IMR-90 (cell line): ENCODE measurements at regions not wholly inside any gene's neighbourhood (a gene's known extent, or its start where the extent isn't known, plus 50 kb on each side); places are given as distances from the start of the nearest gene placed in this dataset.

Source experiments
- ATAC-seq: fragments of 200-7000 bp; cut with Tn5 transposase; 2 replicates; pipeline ENCODE4 v1.9.1; 2020; ENCODE audit warnings: low read depth, mild to moderate bottlenecking, moderate library complexity
- BruUV-seq: library from RNA; stranded (reverse); fragments of 400-500 nt; replicated peaks from 2 replicates; lab custom pipeline; 2021; lab: Mats Ljungman, UMichigan
- CTCF ChIA-PET: fragments of 300-600 bp; formaldehyde crosslinking; extraction: SDS; loops from one replicate; lab custom pipeline; 2021; ENCODE audit warnings: antibody characterized with exemption; lab: Yijun Ruan, JAX
- POLR2A ChIA-PET: fragments of 300-600 bp; sonication (Branson Sonifier 250); formaldehyde crosslinking; loops from one replicate; lab custom pipeline; 2022; ENCODE audit warnings: antibody characterized with exemption; ENCODE audit not compliant: unreplicated experiment; lab: Charles Lee
- DNase-seq: peaks from one replicate; pipeline ENCODE4 v3.0.0; 2013
- H2AFZ ChIP-seq: replicated peaks from 2 replicates; pipeline ENCODE3; 2013; ENCODE audit warnings: low read length, mild to moderate bottlenecking; ENCODE audit not compliant: poor library complexity
- H2AK5ac ChIP-seq: 2 replicates; pipeline ENCODE4 v1.6.1; 2013; ENCODE audit warnings: low read depth, low read length, inconsistent platforms
- H2AK9ac ChIP-seq: replicated peaks from 2 replicates; pipeline ENCODE3; 2013; ENCODE audit warnings: mild to moderate bottlenecking, low read depth, low read length, moderate library complexity; ENCODE audit not compliant: poor library complexity
- H2BK120ac ChIP-seq: 2 replicates; pipeline ENCODE4 v1.6.1; 2013; ENCODE audit warnings: low read depth, low read length, inconsistent platforms
- H2BK15ac ChIP-seq: 3 replicates; pipeline ENCODE4 v1.6.1; 2013; ENCODE audit warnings: low read depth, low read length, inconsistent platforms
- H2BK20ac ChIP-seq: 2 replicates; pipeline ENCODE4 v1.6.1; 2013; ENCODE audit warnings: low read depth, mild to moderate bottlenecking, inconsistent platforms, low read length, moderate library complexity
- H2BK5ac ChIP-seq: 2 replicates; pipeline ENCODE4 v1.6.1; 2013; ENCODE audit warnings: mild to moderate bottlenecking, low read depth, low read length, inconsistent platforms; ENCODE audit not compliant: poor library complexity, severe bottlenecking
- H3K14ac ChIP-seq: replicated peaks from 2 replicates; pipeline ENCODE4 v1.6.1; 2013; ENCODE audit warnings: low read depth, low read length, inconsistent platforms
- H3K18ac ChIP-seq: 2 replicates; pipeline ENCODE4 v1.6.1; 2013; ENCODE audit warnings: low read depth, low read length, control low read depth
- H3K23ac ChIP-seq: 2 replicates; pipeline ENCODE4 v1.6.1; 2013; ENCODE audit warnings: low read depth, low read length, inconsistent platforms
- H3K27ac ChIP-seq: 2 replicates; pipeline ENCODE4 v1.5.1; 2013; ENCODE audit warnings: mild to moderate bottlenecking, control low read depth, low read length; ENCODE audit not compliant: insufficient read depth
- H3K27me3 ChIP-seq: 2 replicates; pipeline ENCODE4 v1.6.1; 2013; ENCODE audit warnings: low read length; ENCODE audit not compliant: control insufficient read depth, insufficient read depth
- H3K36me3 ChIP-seq: 2 replicates; pipeline ENCODE4 v1.6.1; 2013; ENCODE audit warnings: low read length, mixed read lengths; ENCODE audit not compliant: control insufficient read depth, insufficient read depth
- H3K4ac ChIP-seq: 2 replicates; pipeline ENCODE4 v1.6.1; 2013; ENCODE audit warnings: low read depth, low read length, inconsistent platforms
- H3K4me1 ChIP-seq: 2 replicates; pipeline ENCODE4 v1.6.1; 2013; ENCODE audit warnings: low read length, mixed read lengths; ENCODE audit not compliant: control insufficient read depth, insufficient read depth
- H3K4me2 ChIP-seq: 2 replicates; pipeline ENCODE4 v1.6.1; 2013; ENCODE audit warnings: low read depth, mild to moderate bottlenecking, control low read depth, low read length, moderate library complexity
- H3K4me3 ChIP-seq: 2 replicates; pipeline ENCODE4 v1.5.1; 2013; ENCODE audit warnings: low read depth, mild to moderate bottlenecking, control low read depth, low read length, moderate library complexity; ENCODE audit not compliant: insufficient read depth
- H3K56ac ChIP-seq: 2 replicates; pipeline ENCODE4 v1.6.1; 2013; ENCODE audit warnings: low read length, inconsistent platforms; ENCODE audit not compliant: insufficient read depth; ENCODE audit errors: extremely low read depth
- H3K79me1 ChIP-seq, 2 experiments: 2 replicates each; pipeline ENCODE4 v1.6.1; 2013; ENCODE audit warnings: low read length in 2 of 2, inconsistent platforms in 1 of 2, low read depth in 1 of 2
- H3K9ac ChIP-seq: 2 replicates; pipeline ENCODE4 v1.6.1; 2013; ENCODE audit warnings: low read depth, low read length, control low read depth
- H3K9me1 ChIP-seq: 2 replicates; pipeline ENCODE4 v1.6.1; 2013; ENCODE audit warnings: low read length, inconsistent platforms; ENCODE audit not compliant: insufficient read depth
- H3K9me3 ChIP-seq: 2 replicates; pipeline ENCODE4 v1.6.1; 2013; ENCODE audit warnings: low read length; ENCODE audit not compliant: control insufficient read depth, insufficient read depth
- H4K20me1 ChIP-seq: 2 replicates; pipeline ENCODE4 v1.6.1; 2013; ENCODE audit warnings: low read length, inconsistent platforms; ENCODE audit not compliant: insufficient read depth
- H4K5ac ChIP-seq: 2 replicates; pipeline ENCODE4 v1.6.1; 2013; ENCODE audit warnings: mild to moderate bottlenecking, low read depth, low read length, control low read depth
- H4K8ac ChIP-seq, 2 experiments: 2 replicates each; pipeline ENCODE4 v1.6.1; 2013; ENCODE audit warnings: low read depth in 2 of 2, low read length in 2 of 2, control low read depth in 1 of 2, inconsistent platforms in 1 of 2
- H4K91ac ChIP-seq: 2 replicates; pipeline ENCODE4 v1.6.1; 2013; ENCODE audit warnings: low read depth, low read length, inconsistent platforms; ENCODE audit not compliant: insufficient read depth
- BHLHE40 ChIP-seq: fragments of 150-350 bp; IDR thresholded peaks from 2 replicates; pipeline ENCODE4 v1.6.1; 2016; ENCODE audit warnings: mild to moderate bottlenecking, low read depth, low read length
- CEBPB ChIP-seq: IDR thresholded peaks from 2 replicates; pipeline ENCODE4 v1.6.1; 2012; ENCODE audit warnings: low read depth, low read length, improper control_type of control experiment
- CHD1 ChIP-seq: IDR thresholded peaks from 2 replicates; pipeline ENCODE4 v1.6.1; 2012; ENCODE audit warnings: low read depth, low read length, improper control_type of control experiment
- CTCF ChIP-seq: conservative IDR thresholded peaks from 2 replicates; pipeline ENCODE4 v1.5.1; 2012; ENCODE audit warnings: mild to moderate bottlenecking, low read depth, low read length, improper control_type of control experiment
- ELK1 ChIP-seq: fragments of 150-350 bp; IDR thresholded peaks from 2 replicates; pipeline ENCODE4 v1.6.1; 2016; ENCODE audit warnings: low read depth, mild to moderate bottlenecking, low read length, moderate library complexity, borderline replicate concordance
- FOS ChIP-seq: fragments of 150-350 bp; IDR thresholded peaks from 2 replicates; pipeline ENCODE4 v1.6.1; 2016; ENCODE audit warnings: low read depth, low read length
- MAFK ChIP-seq: IDR thresholded peaks from 2 replicates; pipeline ENCODE4 v1.6.1; 2012; ENCODE audit warnings: low read depth, low read length, improper control_type of control experiment
- MAZ ChIP-seq: IDR thresholded peaks from 2 replicates; pipeline ENCODE4 v1.6.1; 2012; ENCODE audit warnings: low read depth, mild to moderate bottlenecking, low read length, improper control_type of control experiment, moderate library complexity, borderline replicate concordance
- MXI1 ChIP-seq: IDR thresholded peaks from 2 replicates; pipeline ENCODE4 v1.6.1; 2012; ENCODE audit warnings: low read depth, mild to moderate bottlenecking, low read length, moderate library complexity, borderline replicate concordance
- NFE2L2 ChIP-seq: fragments of 150-350 bp; IDR thresholded peaks from 2 replicates; pipeline ENCODE4 v1.6.1; 2016; ENCODE audit warnings: low read depth, mild to moderate bottlenecking, low read length
- RAD21 ChIP-seq: IDR thresholded peaks from 2 replicates; pipeline ENCODE4 v1.6.1; 2012; ENCODE audit warnings: low read length, improper control_type of control experiment
- RCOR1 ChIP-seq: IDR thresholded peaks from 2 replicates; pipeline ENCODE4 v1.6.1; 2012; ENCODE audit warnings: mild to moderate bottlenecking, low read length, improper control_type of control experiment; ENCODE audit not compliant: insufficient replicate concordance
- RFX5 ChIP-seq: IDR thresholded peaks from 2 replicates; pipeline ENCODE4 v1.8.0; 2012; ENCODE audit warnings: low read depth, mild to moderate bottlenecking, low read length, moderate library complexity
- SMC3 ChIP-seq: fragments of 150-350 bp; IDR thresholded peaks from 2 replicates; pipeline ENCODE4 v1.6.1; 2016; ENCODE audit warnings: low read depth, mild to moderate bottlenecking, antibody characterized with exemption, low read length, moderate library complexity
- USF2 ChIP-seq: fragments of 150-350 bp; IDR thresholded peaks from 2 replicates; pipeline ENCODE4 v1.6.1; 2017; ENCODE audit warnings: mild to moderate bottlenecking, antibody characterized with exemption, low read length, low read depth
- WGBS, 2 experiments: methylation state at CpG; one replicate each; pipeline versions ENCODE4 v1.1.5 to v1.1.7; 2013; ENCODE audit warnings: missing lambda C conversion rate in 2 of 2; ENCODE audit not compliant: insufficient read length in 1 of 2; ENCODE audit errors: extremely low coverage in 2 of 2; 5-methylcytosine and 5-hydroxymethylcytosine counted together
- dilution Hi-C: fragments of 300-500 bp; cut with HindIII; formaldehyde crosslinking; loops from one replicate; pipeline ENCODE4 v1.14.3; 2018; ENCODE audit warnings: low sequenced_read_pairs; ENCODE audit not compliant: unreplicated experiment
- in situ Hi-C: fragments of 300-500 bp; cut with MboI; formaldehyde crosslinking; loops from 3 replicates; pipeline ENCODE4 v1.14.3; 2019; ENCODE audit warnings: low sequenced_read_pairs, inconsistent platforms, mixed read lengths
- intact Hi-C: fragments of 100-400 bp; cut with micrococcal nuclease; formaldehyde crosslinking; loops from 2 replicates; pipeline ENCODE4 v1.10.0; 2022

- Histone ChIP-seq H2AK9ac (no peak overlapping the region), H3K18ac (no peak overlapping the region), H3K79me1 (no peaks in the 10 kb centered on the region), H3K9me1 (no peaks in the 10 kb centered on the region), H2AFZ (no peak overlapping the region), H4K91ac (no peak overlapping the region), H2BK120ac (no peak overlapping the region), H3K14ac (no peak overlapping the region), H2AK5ac (no peak overlapping the region), H3K27ac (no peak overlapping the region), H3K4me1 (no peaks in the 10 kb centered on the region), H2BK5ac (no peak overlapping the region), H4K20me1 (no peaks in the 10 kb centered on the region), H3K4ac (no peak overlapping the region), H3K36me3 (no peaks in the 10 kb centered on the region), H3K56ac (no peak overlapping the region), H3K9me3 (peaks cover 13% of the 10 kb centered on the region), H3K4me2 (no peak overlapping the region), H3K9ac (no peak overlapping the region), H2BK15ac (no peak overlapping the region), H4K5ac (no peak overlapping the region), H2BK20ac (no peak overlapping the region), H4K8ac (no peak overlapping the region), H3K4me3 (no peak overlapping the region), H3K23ac (no peak overlapping the region), H3K27me3 (no peaks in the 10 kb centered on the region)
- TF ChIP-seq ELK1, result no peak
- no peak for TF ChIP-seq MAZ
- TF ChIP-seq FOS, result no peak
- no peak for TF ChIP-seq SMC3
- no peak for TF ChIP-seq BHLHE40
- TF ChIP-seq RCOR1, result no peak
- no peak for TF ChIP-seq RAD21
- no peak for TF ChIP-seq CEBPB
- TF ChIP-seq MAFK, result no peak
- TF ChIP-seq MXI1, result no peak
- TF ChIP-seq NFE2L2, result no peak
- TF ChIP-seq RFX5, result no peak
- TF ChIP-seq USF2, result no peak
- no peak for TF ChIP-seq CHD1
- no peak for TF ChIP-seq CTCF
- intact Hi-C loops, result no loop called here
- CTCF ChIA-PET, result no interaction called here
- in situ Hi-C loops, result no loop called here
- dilution Hi-C loops, result no loop called here
- WGBS, 2 experiments, result no CpG with 5 or more reads among the region's 3 CpGs
- no TSS peak for BruUV-seq
- ATAC-seq (no peak), DNase-seq (no peak)
- POLR2A ChIA-PET, result no interaction called here
Observed at GRCh38 chr11:41789376-41789775, 329.9 kb upstream of the LRRC4C start.
